Stimulated activated CD4-positive, alpha-beta T cell treated with anti-CD3 and anti-CD28 coated beads, Interleukin-2, amount 100 ng/mL, for 48 hours (primary cell): ENCODE measurements at regions not wholly inside any gene's neighbourhood (a gene's known extent, or its start where the extent isn't known, plus 50 kb on each side); places are given as distances from the start of the nearest gene placed in this dataset.
A peak's percentile ranks its signal among the peaks of the same experiment; 100 is the strongest.
"Not testable (repeated sequence)": the region's sequence is repeated elsewhere in the genome, so short reads cannot be mapped to it uniquely, and the experiment has no call there.

Source experiments
- DNase-seq, 2 donors: peaks; one replicate each; pipeline ENCODE4 v3.0.0-alpha.2; 2020

DNA sequence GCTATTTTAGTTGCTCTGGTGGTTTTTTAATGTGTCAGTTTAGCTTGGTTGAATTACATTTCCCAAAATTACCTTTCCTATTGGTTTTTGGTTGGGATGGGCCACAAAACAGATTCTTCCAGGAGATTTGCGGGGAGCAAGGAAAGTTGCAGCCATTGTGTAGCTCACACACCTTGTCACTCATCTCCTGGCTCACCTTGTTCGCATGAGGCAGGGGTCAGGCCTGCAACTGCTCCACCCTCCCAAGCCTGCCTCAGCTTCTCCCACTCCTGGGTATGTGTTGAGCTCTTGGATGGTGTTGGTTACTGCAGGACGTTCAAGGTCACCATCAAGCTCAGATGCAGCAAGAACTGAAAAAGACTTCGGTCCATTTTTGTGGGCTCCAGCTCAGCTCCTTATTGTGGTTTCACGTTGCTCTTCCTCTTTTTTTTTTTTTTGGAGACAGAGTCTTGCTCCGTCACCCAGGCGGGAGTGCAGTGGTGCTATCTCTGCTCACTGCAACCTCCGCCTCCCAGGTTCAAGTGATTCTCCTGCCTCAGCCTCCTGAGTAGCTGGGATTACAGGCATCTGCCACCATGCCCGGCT lies 95.6 kb upstream of the METTL14 start:
- no peak for DNase-seq

- DNase-seq, result peak; percentile 95 to 98
Measured at GRCh38 chr4:118591339-118592046, 93.7 kb upstream of the METTL14 start.

GRCh38 chr4:118592289-118592688 lies 92.9 kb upstream of the METTL14 start:
- DNase-seq, result not testable (repeated sequence)

GRCh38 chr4:118595883-118596282 lies 89.3 kb upstream of the METTL14 start:
- not testable (repeated sequence) for DNase-seq

DNA sequence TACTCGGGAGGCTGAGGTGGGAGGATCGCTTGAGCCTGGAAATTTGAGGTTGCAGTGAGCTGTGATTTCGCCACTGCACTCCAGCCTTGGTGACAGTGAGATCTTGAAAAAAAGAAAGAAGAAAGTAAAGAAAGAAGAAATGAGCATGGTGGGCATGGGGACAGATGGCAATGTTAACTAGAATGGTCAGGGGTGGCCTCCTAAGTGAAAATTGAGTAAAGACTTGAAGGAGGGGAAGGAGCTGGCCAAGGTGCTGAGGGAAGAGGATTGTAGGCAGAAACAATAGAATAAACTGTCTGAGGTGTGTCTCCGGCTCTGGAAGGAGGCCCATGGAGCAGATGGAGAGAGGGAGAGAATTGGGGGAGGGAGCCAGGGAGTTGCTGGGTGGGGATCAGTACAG lies 60.1 kb upstream of the METTL14 start:
- not testable (repeated sequence) for DNase-seq

DNA sequence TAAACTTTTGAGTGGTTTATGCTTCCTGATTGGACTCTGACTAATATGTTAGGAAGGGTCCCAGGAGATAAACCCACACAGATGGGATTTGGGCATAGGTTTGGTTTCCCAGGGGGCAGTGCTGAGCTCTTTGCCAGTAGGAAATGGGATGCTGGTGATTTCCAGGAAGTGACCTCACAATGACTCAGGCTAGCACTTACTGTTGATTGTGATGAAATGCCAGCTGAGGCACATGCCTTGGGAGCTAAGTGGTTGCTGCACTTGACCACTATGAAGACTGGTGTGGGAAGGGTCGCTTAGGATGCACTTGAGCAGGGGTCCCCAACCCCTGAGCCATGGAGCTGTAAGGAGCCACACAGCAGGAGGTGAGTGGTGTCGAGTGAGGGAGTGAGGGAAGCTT lies 55.5 kb upstream of the METTL14 start:
- DNase-seq, result not testable (repeated sequence)

DNA sequence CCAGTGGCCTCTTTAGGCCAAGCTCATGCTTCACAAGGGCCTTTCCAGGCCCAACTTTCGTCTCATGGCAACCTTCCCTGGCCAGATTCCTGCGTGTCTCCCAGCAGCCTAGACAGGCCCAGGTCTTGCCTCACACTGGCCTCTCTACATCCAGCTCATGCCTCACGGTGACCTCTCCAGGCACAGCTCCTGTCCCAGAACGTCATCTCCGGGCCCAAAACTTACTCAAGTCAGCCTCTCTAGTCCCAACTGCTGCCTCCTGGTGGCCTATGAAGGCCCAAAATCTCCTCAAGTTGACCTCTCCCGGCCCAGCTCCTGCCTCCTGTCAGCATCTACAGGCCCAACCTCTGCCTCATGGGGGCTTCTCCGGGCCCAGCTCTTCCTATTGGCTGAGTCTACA lies 54.3 kb upstream of the METTL14 start:
- DNase-seq, result not testable (repeated sequence)

DNA sequence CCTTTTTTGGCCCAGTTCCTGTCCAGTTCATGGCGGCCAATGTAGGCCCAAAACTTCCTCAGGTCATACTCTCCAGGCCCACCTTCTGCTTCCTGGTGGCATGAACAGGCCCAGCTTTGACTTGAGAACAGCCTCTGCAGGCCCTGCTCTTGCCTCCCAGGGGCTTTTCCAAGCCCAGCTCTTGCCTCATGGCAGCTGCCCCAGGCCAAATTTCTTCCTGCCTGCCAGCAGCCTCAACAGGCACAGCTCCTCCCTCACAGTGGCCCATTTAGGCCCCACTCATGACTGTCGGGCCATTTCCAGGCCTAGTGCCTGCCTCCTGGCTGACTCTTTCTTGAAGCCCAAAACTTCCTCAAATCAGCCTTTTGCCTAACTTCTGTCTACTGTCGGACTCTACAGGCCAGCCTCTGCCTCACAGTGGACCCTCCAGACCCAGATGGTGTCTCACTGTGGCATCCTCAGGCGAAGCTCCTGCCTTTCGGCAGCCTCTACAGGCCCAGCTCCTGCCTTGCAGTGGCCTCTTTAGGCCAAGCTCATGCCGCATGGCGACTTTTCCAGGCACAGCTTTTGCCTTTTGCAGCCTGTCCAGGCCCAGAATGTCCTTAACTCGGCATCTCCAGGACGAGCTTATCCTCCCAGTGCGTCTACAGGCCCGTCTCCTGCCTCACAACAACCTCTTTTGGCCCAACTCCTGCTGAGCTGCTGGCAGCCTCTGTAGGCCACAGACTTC lies 53.7 kb upstream of the METTL14 start:
- DNase-seq, result not testable (repeated sequence)

DNA sequence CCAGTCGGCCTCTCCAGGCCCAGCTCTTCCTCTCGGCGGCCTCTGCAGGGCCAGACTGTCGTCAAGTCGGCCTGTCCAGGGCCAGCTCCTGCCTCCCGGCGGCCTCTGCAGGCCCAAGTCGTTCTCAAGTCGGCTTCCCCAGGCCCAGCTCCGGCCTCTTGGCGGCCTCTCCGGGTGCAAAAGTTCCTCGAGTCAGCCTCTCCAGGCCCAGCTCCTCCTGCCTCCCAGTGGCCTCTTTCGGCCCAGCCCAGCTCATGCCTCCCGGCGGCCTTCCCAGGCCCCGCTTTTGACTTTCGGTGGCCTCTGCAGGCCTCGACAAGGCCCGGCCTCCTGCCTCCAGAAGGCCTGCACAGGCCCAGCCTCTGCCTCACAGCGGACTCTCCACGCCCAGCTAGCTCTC lies 51.7 kb upstream of the METTL14 start:
- DNase-seq, result not testable (repeated sequence)

GRCh38 chr4:118634126-118634875 lies 50.9 kb upstream of the METTL14 start:
- not testable (repeated sequence) for DNase-seq
